NOMO-1 (cell line): ENCODE measurements at regions not wholly inside any gene's neighbourhood (a gene's known extent, or its start where the extent isn't known, plus 50 kb on each side); places are given as distances from the start of the nearest gene placed in this dataset.
"Not testable (repeated sequence)": the region's sequence is repeated elsewhere in the genome, so short reads cannot be mapped to it uniquely, and the experiment has no call there.

Experiments
- DNase-seq, 2 experiments: peaks; one replicate each; lab custom pipeline; 2025; ENCODE audit not compliant: unreplicated experiment in 2 of 2; lab: John Stamatoyannopoulos, UW

GRCh38 chr14:57061009-57061711 lies 207.5 kb downstream of the EXOC5 start:
- DNase-seq = no peak

GRCh38 chr14:57060276-57060955 lies 208.3 kb downstream of the EXOC5 start:
- DNase-seq = no peak

DNA sequence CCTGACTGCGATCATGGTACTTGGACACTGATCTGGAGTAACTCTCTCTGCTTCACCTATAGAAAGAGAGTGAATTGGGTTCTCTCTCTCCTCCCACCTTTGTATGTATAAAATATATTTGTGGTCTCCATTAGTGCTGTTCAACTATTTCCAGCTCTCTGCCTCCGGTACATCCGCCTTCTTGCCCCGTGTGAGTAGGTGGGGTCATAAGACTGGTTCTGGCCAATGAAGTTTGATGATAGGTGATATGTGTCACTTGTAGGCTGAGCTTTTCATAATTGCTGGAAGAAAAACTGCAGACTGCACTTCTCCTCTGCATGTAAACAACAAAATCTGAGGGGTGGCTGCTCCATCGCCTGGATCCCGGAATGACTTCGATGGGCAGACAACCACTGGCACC lies 210.4 kb downstream of the EXOC5 start:
- no peak for DNase-seq

DNA sequence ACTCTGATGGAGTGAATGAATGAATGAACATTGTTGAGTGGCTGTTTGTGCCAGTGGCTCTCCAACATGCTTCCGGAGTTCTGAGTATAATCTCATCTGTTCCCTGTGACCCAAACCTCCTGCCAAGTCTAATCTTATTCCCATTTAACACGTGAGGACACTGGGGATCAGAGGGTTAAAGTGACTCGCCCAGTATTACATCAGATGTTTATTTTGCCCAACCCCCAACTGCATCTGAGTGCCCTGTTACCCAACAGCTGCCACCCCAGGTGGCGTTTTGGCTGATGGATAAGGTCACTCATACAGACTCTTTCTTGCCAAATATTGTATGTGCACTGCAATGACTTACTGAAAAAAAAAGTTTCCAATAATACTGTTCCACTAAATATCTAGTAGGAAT lies 210.9 kb downstream of the EXOC5 start:
- no peak for DNase-seq

GRCh38 chr14:57056522-57056921 lies 212.2 kb downstream of the EXOC5 start:
- not testable (repeated sequence) for DNase-seq

DNA sequence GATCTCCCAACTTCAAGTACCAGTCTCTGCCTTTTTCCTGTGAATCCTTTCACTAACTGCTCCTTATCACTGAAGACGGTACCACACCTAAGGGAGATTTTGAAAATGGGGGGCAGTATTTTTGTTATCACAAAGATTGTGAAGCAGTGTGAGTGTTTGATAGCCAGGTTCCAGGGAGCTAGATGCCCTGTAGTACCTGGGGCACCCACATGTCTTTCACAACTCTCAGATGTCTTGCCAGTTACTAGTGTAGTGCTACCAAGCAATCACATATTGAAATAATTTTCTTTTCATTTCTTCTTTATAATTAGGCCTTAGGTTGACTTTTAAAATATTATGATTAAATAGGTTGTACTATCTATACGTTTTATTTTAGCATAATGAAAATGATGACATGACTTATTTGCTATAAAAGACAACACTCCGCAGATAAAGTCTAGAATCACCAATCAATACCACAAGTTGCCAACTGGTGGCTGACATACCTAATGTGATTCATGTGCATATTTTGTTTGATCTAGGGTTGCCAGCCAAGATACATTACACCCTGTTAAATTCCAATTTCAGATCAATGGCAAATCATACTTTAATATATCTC lies 215.9 kb downstream of the EXOC5 start:
- DNase-seq = no peak

DNA sequence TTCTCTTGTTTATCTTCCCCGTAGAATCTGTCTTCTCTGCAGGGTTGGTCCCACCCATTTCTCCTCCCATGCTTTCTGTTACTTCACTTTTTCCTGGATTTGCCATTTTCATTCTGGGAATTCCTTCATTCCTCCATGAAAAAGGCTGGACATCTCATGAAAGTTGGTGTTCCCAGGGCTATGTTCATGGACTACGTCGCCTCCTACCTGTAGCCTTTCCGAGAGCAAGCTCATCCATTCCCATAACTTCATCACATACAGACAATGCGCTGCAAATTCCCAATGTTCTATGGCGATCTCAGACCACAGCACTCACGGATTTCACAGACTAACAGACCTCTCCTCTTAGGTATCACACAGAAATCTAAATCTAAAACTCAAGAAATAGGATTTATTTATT lies 217.1 kb downstream of the EXOC5 start:
- no peak for DNase-seq

- DNase-seq = no peak
These were observed 218.9 kb downstream of the EXOC5 start for GRCh38 chr14:57049848-57050247.

GRCh38 chr14:57046175-57046574 lies 222.5 kb downstream of the EXOC5 start:
- no peak for DNase-seq

GRCh38 chr14:57044101-57044973 lies 224.4 kb downstream of the EXOC5 start:
- DNase-seq = not testable (repeated sequence)

GRCh38 chr14:57038689-57039088 lies 228.4 kb upstream of the OTX2 start:
- DNase-seq = peak; percentile 80 to 83

- DNase-seq = no peak
These were observed 221.2 kb upstream of the OTX2 start for GRCh38 chr14:57031474-57031873.

DNA sequence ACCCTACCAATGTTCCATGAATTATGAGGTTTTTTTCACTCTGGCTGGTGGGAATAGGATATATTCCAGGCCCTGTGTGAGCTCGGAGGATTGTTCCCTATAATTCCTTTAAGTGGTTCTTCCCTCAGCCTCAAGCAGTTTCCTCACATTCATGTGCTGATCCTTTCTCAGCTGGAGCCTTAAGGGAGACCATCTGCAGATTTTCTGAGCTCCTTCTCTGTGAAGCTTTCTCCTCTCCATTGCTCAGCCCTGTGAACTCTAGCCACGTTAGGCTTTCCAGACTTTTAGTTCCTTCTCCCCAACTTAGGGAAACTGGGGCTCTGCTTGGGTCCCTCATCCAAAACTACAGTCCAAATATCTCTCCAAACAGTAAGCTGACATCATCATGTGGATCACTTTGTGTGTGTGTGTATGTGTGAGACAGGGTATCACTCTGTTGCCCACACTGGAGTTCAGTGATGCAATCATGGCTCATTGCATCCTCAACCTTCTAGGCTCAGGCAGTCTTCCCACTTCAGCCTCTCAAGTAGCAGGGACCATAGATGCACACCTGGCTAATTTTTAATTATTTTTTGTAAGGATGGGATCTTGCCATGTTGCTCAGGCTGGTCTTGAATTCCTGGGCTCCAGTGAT lies 219.5 kb upstream of the OTX2 start:
- DNase-seq = no peak

DNA sequence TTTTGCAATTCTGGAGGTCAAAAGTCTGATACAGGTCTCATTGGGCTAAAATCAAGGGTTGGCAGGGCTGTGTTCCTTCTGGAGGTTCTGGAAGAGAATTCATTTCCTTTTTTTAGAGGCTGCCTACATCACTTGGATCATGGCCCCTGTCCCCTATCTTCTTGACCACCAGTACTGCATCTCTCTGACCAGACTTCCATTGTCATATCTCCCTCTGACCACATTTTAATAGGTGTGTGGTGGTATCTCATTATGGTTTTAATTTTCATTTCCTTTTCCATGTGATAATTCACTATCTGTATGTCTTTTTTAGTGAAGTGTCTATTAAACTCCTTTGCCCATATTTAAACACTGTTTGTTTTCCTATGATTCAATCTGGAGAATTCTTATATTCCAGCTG lies 215.2 kb upstream of the OTX2 start:
- DNase-seq = no peak

DNA sequence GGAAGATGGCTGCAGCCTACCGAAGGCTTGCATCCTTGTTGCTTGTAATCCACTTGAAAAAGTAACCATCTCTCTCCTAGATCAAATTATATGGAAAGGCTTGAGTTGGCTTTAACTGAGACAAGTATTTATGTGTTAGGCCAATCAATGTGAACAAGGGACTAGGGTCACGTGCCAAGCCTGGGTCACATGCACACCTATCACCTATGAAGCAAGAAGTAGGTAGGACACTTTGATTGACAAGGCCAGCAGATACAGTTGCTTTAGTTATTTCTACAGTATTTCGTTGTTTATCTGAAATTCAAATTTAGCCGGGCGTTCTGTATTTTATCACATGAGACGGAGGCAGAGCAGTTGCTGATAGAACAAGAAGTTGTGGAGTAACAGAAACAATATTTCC lies 212.3 kb upstream of the OTX2 start:
- DNase-seq = no peak

DNA sequence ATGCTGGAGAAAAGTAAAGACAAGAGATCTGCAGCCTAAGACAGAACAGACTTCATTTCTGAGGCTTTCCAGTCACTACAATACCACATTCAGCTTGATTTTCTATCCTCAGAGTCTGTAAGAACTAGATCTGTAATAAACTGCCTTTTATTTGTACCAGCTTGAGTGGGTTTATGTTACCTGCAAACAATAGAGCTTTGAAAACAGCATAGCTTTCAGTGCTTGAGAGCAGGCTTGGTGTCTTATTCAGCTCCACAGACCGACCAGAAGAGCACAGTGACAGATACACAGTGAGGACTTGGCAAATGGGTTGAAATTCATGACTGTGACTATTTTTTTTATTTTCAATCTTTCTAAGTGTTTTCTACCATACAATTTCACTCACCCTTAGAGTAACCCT lies 207.8 kb upstream of the OTX2 start:
- no peak for DNase-seq

GRCh38 chr14:57013987-57014386 lies 203.7 kb upstream of the OTX2 start:
- no peak for DNase-seq

GRCh38 chr14:57009585-57010515 lies 199.6 kb upstream of the OTX2 start:
- no peak for DNase-seq

DNA sequence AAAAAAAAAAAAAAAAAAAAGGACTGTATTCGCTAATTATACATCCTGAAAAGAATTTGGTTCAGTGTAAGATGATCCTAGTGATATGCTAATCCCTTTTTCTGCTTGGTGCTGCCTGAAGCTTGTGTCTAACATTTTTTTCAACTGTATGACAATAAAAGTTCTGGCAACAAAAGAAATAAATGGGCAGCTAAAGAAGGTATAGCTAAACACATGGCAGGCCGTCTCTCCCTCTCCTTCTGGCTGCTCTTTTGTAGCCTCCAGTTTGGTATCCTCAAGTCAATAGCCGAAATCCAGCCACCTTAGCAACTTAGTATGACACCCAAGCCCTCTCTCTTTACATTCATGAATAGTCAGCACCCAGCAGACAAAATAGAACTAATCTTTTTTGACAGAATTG lies 198.3 kb upstream of the OTX2 start:
- DNase-seq = no peak

GRCh38 chr14:56998728-56999127 lies 188.4 kb upstream of the OTX2 start:
- no peak for DNase-seq
